Kidney (tissue), 13 donors: ENCODE measurements at regions not wholly inside any gene's neighbourhood (a gene's known extent, or its start where the extent isn't known, plus 50 kb on each side); places are given as distances from the start of the nearest gene placed in this dataset.

ENCODE experiments used
- DNase-seq, 5 donors: peaks; one replicate each; pipeline ENCODE4 v3.0.0-alpha.2; 2013 to 2020
- FAIRE-seq: peaks from 2 replicates; lab custom pipeline; 2012; peaks lifted over from hg19 to GRCh38; lab: Jason Lieb, UNC
- H3K27ac ChIP-seq, 2 donors: one replicate each; pipeline ENCODE4 v1.7.0; 2013; ENCODE audit warnings: low read depth in 2 of 2, low read length in 2 of 2, inconsistent platforms in 1 of 2
- H3K27me3 ChIP-seq: one replicate; pipeline ENCODE4 v1.7.1; 2013; ENCODE audit warnings: low read length, inconsistent platforms; ENCODE audit not compliant: control insufficient read depth, insufficient read depth
- H3K36me3 ChIP-seq, 3 donors: one replicate each; pipeline versions ENCODE4 v1.7.0 to v1.7.1; 2013; ENCODE audit warnings: low read length in 3 of 3, control low read depth in 1 of 3, inconsistent platforms in 1 of 3; ENCODE audit not compliant: insufficient read depth in 3 of 3, control insufficient read depth in 2 of 3
- H3K4me1 ChIP-seq, 3 donors: one replicate each; pipeline versions ENCODE4 v1.7.0 to v1.7.1; 2013; ENCODE audit warnings: low read length in 3 of 3, inconsistent platforms in 1 of 3, low read depth in 1 of 3; ENCODE audit not compliant: control insufficient read depth in 2 of 3, insufficient read depth in 2 of 3
- H3K4me3 ChIP-seq, 3 donors: one replicate each; pipeline versions ENCODE4 v1.7.0 to v1.8.1; 2013; ENCODE audit warnings: low read length in 3 of 3, control low read depth in 1 of 3, inconsistent platforms in 1 of 3
- H3K9ac ChIP-seq, 3 donors: one replicate each; pipeline versions ENCODE4 v1.7.0 to v1.7.1; 2013; ENCODE audit warnings: low read length in 3 of 3, control low read depth in 1 of 3, inconsistent platforms in 1 of 3
- H3K9me3 ChIP-seq, 3 donors: one replicate each; pipeline versions ENCODE4 v1.7.0 to v1.7.1; 2013; ENCODE audit warnings: low read length in 3 of 3, control low read depth in 1 of 3, inconsistent platforms in 1 of 3; ENCODE audit not compliant: control insufficient read depth in 2 of 3, insufficient read depth in 1 of 3
- CTCF ChIP-seq: IDR thresholded peaks from 3 replicates; pipeline ENCODE4 v1.5.1; 2012; ENCODE audit warnings: mild to moderate bottlenecking, moderate library complexity, borderline replicate concordance; ENCODE audit not compliant: insufficient read depth; ENCODE audit errors: extremely low read depth
- intact Hi-C: fragments of 100-400 bp; cut with DNase I; formaldehyde crosslinking; loops from one replicate; pipeline ENCODE4 v1.11.1; 2022
- donor health status: control.
- donor health status: control.
- donor health status: control.
- donor health status: control.
- donor health status: control.
- donor health status: DM: yes; HTN: yes; CAD: no.
- donor health status: Normal renal cell carcinoma (clear cell type).

GRCh38 chr7:114823290-114823689 lies 98.6 kb upstream of the MDFIC start:
- H3K27ac ChIP-seq: no peak overlapping the region
- no peak overlapping the region for H3K9ac ChIP-seq
- FAIRE-seq (no peak), DNase-seq (no peak)
- intact Hi-C loops: no loop called here
- no peaks in the 10 kb centered on the region for H3K4me1 ChIP-seq
- H3K9me3 ChIP-seq: no peaks in the 10 kb centered on the region
- no peaks in the 10 kb centered on the region for H3K27me3 ChIP-seq
- no peaks in the 10 kb centered on the region for H3K36me3 ChIP-seq
- H3K4me3 ChIP-seq: no peak overlapping the region
- no peak for TF ChIP-seq CTCF

- no peak for FAIRE-seq
- DNase-seq: no peak
- no peak overlapping the region for H3K4me3 ChIP-seq
- no peaks in the 10 kb centered on the region for H3K36me3 ChIP-seq
- intact Hi-C loops: no loop called here
- H3K9me3 ChIP-seq: no peaks in the 10 kb centered on the region
- no peak overlapping the region for H3K9ac ChIP-seq
- H3K27me3 ChIP-seq: no peaks in the 10 kb centered on the region
- no peak overlapping the region for H3K27ac ChIP-seq
- TF ChIP-seq CTCF: no peak
- no peaks in the 10 kb centered on the region for H3K4me1 ChIP-seq
Observed at GRCh38 chr7:114825423-114825951, 96.4 kb upstream of the MDFIC start.

DNA sequence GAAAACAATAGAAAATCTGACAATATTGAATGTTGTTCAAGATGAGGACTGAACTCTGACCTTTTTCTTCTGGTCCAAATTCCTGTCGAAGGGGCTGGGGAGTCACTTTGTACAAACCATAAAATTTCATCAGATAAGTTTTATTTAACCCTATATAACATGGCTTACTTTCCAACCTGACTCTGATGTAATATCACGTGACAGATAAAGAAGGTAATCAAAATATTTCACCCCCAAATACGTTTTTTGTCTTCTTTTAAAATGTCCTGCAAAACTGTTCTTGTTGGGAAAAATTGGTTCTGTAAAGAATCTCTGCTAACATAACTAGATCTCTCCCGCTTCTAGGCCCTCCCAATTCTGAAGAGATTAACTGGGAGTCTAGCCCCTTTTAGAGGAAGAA lies 90.9 kb upstream of the MDFIC start:
- no peak for TF ChIP-seq CTCF
- Histone ChIP-seq H3K9me3 (no peaks in the 10 kb centered on the region), H3K9ac (no peak overlapping the region), H3K27ac (no peak overlapping the region), H3K27me3 (no peaks in the 10 kb centered on the region), H3K4me1 (no peaks in the 10 kb centered on the region), H3K36me3 (no peaks in the 10 kb centered on the region), H3K4me3 (no peak overlapping the region)
- intact Hi-C loops: no loop called here
- DNase-seq: no peak
- FAIRE-seq: no peak

DNA sequence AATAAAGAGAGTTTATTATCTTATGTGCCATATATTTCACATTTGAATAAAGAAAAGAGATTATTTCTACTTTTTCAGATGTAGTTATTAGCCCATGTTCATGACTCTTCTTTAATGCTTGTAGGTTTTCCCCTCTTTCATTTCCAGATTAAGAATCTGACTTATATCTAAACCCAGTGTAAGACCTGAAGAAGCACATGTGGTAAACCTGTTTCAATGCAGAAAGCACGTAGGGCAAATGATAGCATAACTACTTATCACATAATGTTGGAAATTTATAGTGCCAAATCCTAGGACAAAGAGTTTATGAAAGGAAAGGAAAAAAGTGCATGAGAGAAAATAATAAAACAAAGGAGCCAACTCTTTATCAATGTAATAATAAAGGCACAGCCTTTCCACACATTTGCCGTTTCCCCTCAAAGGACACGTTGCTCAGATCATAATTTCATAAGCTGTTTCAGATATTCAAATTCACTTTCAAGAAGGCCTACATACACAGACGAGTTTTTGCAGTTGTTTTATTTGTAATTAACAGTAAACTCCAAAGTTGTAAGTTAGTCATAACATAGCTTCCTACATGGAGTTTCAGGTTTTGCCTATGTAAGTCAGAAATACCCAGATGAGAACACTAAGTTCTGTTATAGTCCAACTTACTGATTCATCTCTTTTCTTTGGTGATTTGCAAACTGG lies 88.8 kb upstream of the MDFIC start:
- no peaks in the 10 kb centered on the region for H3K9me3 ChIP-seq
- no peak overlapping the region for H3K27ac ChIP-seq
- FAIRE-seq (no peak), DNase-seq (no peak)
- no peaks in the 10 kb centered on the region for H3K4me1 ChIP-seq
- H3K4me3 ChIP-seq: no peak overlapping the region
- H3K27me3 ChIP-seq: no peaks in the 10 kb centered on the region
- H3K36me3 ChIP-seq: no peaks in the 10 kb centered on the region
- H3K9ac ChIP-seq: no peak overlapping the region
- TF ChIP-seq CTCF: no peak
- intact Hi-C loops: no loop called here
